SK-N-SH (cell line): ENCODE measurements at regions not wholly inside any gene's neighbourhood (a gene's known extent, or its start where the extent isn't known, plus 50 kb on each side); places are given as distances from the start of the nearest gene placed in this dataset.

ENCODE experiments used
- CTCF ChIA-PET: fragments of 300-600, 350-600 bp; formaldehyde crosslinking; extraction: SDS; loops from one replicate; lab custom pipeline; 2021; lab: Yijun Ruan, JAX
- POLR2A ChIA-PET: fragments of 350-600 bp; sonication (Branson Sonifier 250); formaldehyde crosslinking; extraction: SDS; loops from one replicate; lab custom pipeline; 2020; ENCODE audit warnings: antibody characterized with exemption, inconsistent platforms; lab: Yijun Ruan, JAX
- DNase-seq: peaks from one replicate; pipeline ENCODE4 v3.0.0; 2012
- H2AFZ ChIP-seq: fragments of 200-600 bp; sonication (generic); 2 replicates; pipeline ENCODE4 v1.8.1; 2016; ENCODE audit warnings: antibody characterized with exemption, mild to moderate bottlenecking, low read depth
- H3F3A ChIP-seq: fragments of 200-600 bp; sonication (generic); replicated peaks from 2 replicates; pipeline ENCODE3; 2016; ENCODE audit warnings: antibody characterized with exemption, mild to moderate bottlenecking; ENCODE audit not compliant: insufficient read depth
- H3K27ac ChIP-seq, 2 experiments: fragments of 200-500 bp in 1 of 2; fragments of 200-600 bp in 1 of 2; sonication (Bioruptor generic) in 1 of 2; sonication (generic), shearing (Covaris generic) in 1 of 2; 2 replicates each; pipeline versions ENCODE4 v1.5.1 to v1.6.1; 2014 to 2016; ENCODE audit warnings: low read depth in 2 of 2, inconsistent platforms in 1 of 2, low read length in 1 of 2, mild to moderate bottlenecking in 1 of 2, mixed read lengths in 1 of 2
- H3K27me3 ChIP-seq: fragments of 200-600 bp; sonication (generic), shearing (Covaris generic); 2 replicates; pipeline ENCODE4 v1.6.1; 2016; ENCODE audit warnings: mixed run types; ENCODE audit not compliant: insufficient read depth
- H3K36me3 ChIP-seq, 2 experiments: fragments of 200-500 bp in 1 of 2; fragments of 200-600 bp in 1 of 2; sonication (Bioruptor generic) in 1 of 2; sonication (generic) in 1 of 2; replicated peaks in 1 of 2; 2 replicates each; pipeline versions ENCODE3 to v1.5.1; 2014 to 2016; ENCODE audit warnings: low read length in 1 of 2, mild to moderate bottlenecking in 1 of 2; ENCODE audit not compliant: insufficient read depth in 2 of 2, control insufficient read depth in 1 of 2
- H3K4me1 ChIP-seq, 2 experiments: fragments of 200-500 bp in 1 of 2; fragments of 200-600 bp in 1 of 2; sonication (Bioruptor generic) in 1 of 2; sonication (generic), shearing (Covaris generic) in 1 of 2; 2 replicates each; pipeline versions ENCODE4 v1.5.1 to v1.6.1; 2014 to 2016; ENCODE audit warnings: low read depth in 1 of 2, low read length in 1 of 2, mixed run types in 1 of 2; ENCODE audit not compliant: insufficient read depth in 2 of 2, control insufficient read depth in 1 of 2
- H3K4me2 ChIP-seq: fragments of 200-600 bp; sonication (generic), shearing (Covaris generic); 2 replicates; pipeline ENCODE4 v1.6.1; 2017; ENCODE audit warnings: mixed run types
- H3K4me3 ChIP-seq, 2 experiments: fragments of 200-500 bp in 1 of 2; fragments of 200-600 bp in 1 of 2; sonication (Bioruptor generic) in 1 of 2; sonication (generic), shearing (Covaris generic) in 1 of 2; 2 replicates each; pipeline versions ENCODE4 v1.5.1 to v1.8.1; 2014 to 2016; ENCODE audit warnings: low read depth in 2 of 2, inconsistent platforms in 1 of 2, low read length in 1 of 2, mild to moderate bottlenecking in 1 of 2, mixed read lengths in 1 of 2, moderate library complexity in 1 of 2
- H3K79me2 ChIP-seq: fragments of 200-600 bp; sonication (generic); 2 replicates; pipeline ENCODE4 v1.8.1; 2017; ENCODE audit warnings: mild to moderate bottlenecking; ENCODE audit not compliant: insufficient read depth
- H3K9ac ChIP-seq: fragments of 200-600 bp; sonication (generic); 2 replicates; pipeline ENCODE4 v1.6.1; 2017; ENCODE audit warnings: mixed run types
- H3K9me2 ChIP-seq: fragments of 200-600 bp; sonication (generic); 2 replicates; pipeline ENCODE4 v1.6.1; 2017; ENCODE audit warnings: mixed run types
- H3K9me3 ChIP-seq: fragments of 200-600 bp; sonication (generic); 2 replicates; pipeline ENCODE4 v1.6.1; 2017; ENCODE audit warnings: mixed run types, mild to moderate bottlenecking, moderate library complexity
- H4K20me1 ChIP-seq: fragments of 200-600 bp; sonication (generic); 2 replicates; pipeline ENCODE4 v1.6.1; 2017; ENCODE audit warnings: mild to moderate bottlenecking, mixed run types; ENCODE audit not compliant: insufficient read depth
- EZH2phosphoT487 ChIP-seq: fragments of 200-600 bp; sonication (generic); IDR thresholded peaks from 2 replicates; pipeline ENCODE4 v1.6.1; 2017; ENCODE audit warnings: low read depth, mixed run types, mild to moderate bottlenecking, antibody characterized with exemption, moderate library complexity, borderline replicate concordance
- FOSL2 ChIP-seq: IDR thresholded peaks from 2 replicates; pipeline ENCODE4 v1.4.0; 2012; ENCODE audit warnings: low read depth, mild to moderate bottlenecking, moderate library complexity, borderline replicate concordance
- PBX3 ChIP-seq: IDR thresholded peaks from 2 replicates; pipeline ENCODE4; 2012
- RAD21 ChIP-seq: IDR thresholded peaks from 2 replicates; pipeline ENCODE4 v1.6.1; 2012; ENCODE audit warnings: mild to moderate bottlenecking, low read length
- RCOR1 ChIP-seq: fragments of 150-350 bp; IDR thresholded peaks from 2 replicates; pipeline ENCODE4 v1.6.1; 2017; ENCODE audit warnings: antibody characterized with exemption, low read length
- TCF12 ChIP-seq: IDR thresholded peaks from 2 replicates; pipeline ENCODE4 v1.4.0; 2012
- USF2 ChIP-seq: fragments of 150-350 bp; IDR thresholded peaks from 2 replicates; pipeline ENCODE4 v1.6.1; 2017; ENCODE audit warnings: antibody characterized with exemption, low read length, low read depth, borderline replicate concordance
- WGBS: methylation state at CpG from one replicate; pipeline ENCODE4 v1.1.6; 2017; ENCODE audit warnings: low lambda C conversion rate; 5-methylcytosine and 5-hydroxymethylcytosine counted together
- small RNA-seq, 7 experiments: library from RNA; depleted of rRNA; stranded (forward); fragments of <200 nt; gene quantifications; one replicate each; pipeline ENCODE3, GENCODE V24; 2012

GRCh38 chrX:141314441-141314840, 72.1 kb upstream of the SPANXC start:
- H3K79me2 ChIP-seq, result no peaks in the 10 kb centered on the region

GRCh38 chrX:141301017-141301416, 58.7 kb upstream of the SPANXC start:
- Histone ChIP-seq H2AFZ (no peak overlapping the region), H4K20me1 (no peaks in the 10 kb centered on the region), H3K4me3 (no peak overlapping the region), H3K4me2 (no peak overlapping the region), H3K9ac (no peak overlapping the region), H3F3A (no peaks in the 10 kb centered on the region), H3K27ac (no peak overlapping the region), H3K36me3 (no peaks in the 10 kb centered on the region), H3K27me3 (no peaks in the 10 kb centered on the region), H3K79me2 (no peaks in the 10 kb centered on the region), H3K9me3 (no peaks in the 10 kb centered on the region), H3K4me1 (no peaks in the 10 kb centered on the region), H3K9me2 (no peaks in the 10 kb centered on the region)
- DNase-seq, result no peak
- WGBS, result 15% methylated on average over 5 of the region's 5 CpGs
- ChIA-PET POLR2A (no interaction called here), CTCF (no interaction called here)
- peak; percentile 50; the same call in 1 of the 2 replicates for TF ChIP-seq TCF12
- no peak for TF ChIP-seq RAD21
- peak; percentile 29; the same call in 1 of the 2 replicates for TF ChIP-seq PBX3

More at GRCh38 chrX:141314441-141314840, 72.1 kb upstream of the SPANXC start:
- H3K4me3 ChIP-seq, result no peak overlapping the region
- CTCF ChIA-PET, result no interaction called here
- no peaks in the 10 kb centered on the region for H4K20me1 ChIP-seq
- H3K27me3 ChIP-seq, result no peaks in the 10 kb centered on the region
- TF ChIP-seq PBX3 (no peak), EZH2phosphoT487 (no peak), TCF12 (peak; percentile 38; the same call in 1 of the 2 replicates), FOSL2 (peak; percentile 31; the same call in 1 of the 2 replicates), USF2 (no peak), RCOR1 (no peak)
- no peaks in the 10 kb centered on the region for H3K4me1 ChIP-seq
- H2AFZ ChIP-seq, result no peak overlapping the region
- 6% methylated on average over 1 of the region's 1 CpG for WGBS
- H3K9ac ChIP-seq, result no peak overlapping the region
- peak overlapping the region in 1 of 2 experiments; percentile 45; a peak in 1 of 4 replicates for H3K27ac ChIP-seq
- no peak overlapping the region for H3K4me2 ChIP-seq
- POLR2A ChIA-PET, result no interaction called here
- H3K9me3 ChIP-seq, result no peaks in the 10 kb centered on the region
- no peaks in the 10 kb centered on the region for H3F3A ChIP-seq
- no peaks in the 10 kb centered on the region for H3K36me3 ChIP-seq
- no peaks in the 10 kb centered on the region for H3K9me2 ChIP-seq
- DNase-seq, result no peak

Small RNAs in the stretch of these regions (small RNA-seq; reads per million reads assigned to genes)
- gene AC234779.1, result 0 reads per million in 7 experiments
